HCT116 (cell line): ENCODE measurements at regions not wholly inside any gene's neighbourhood (a gene's known extent, or its start where the extent isn't known, plus 50 kb on each side); places are given as distances from the start of the nearest gene placed in this dataset.

Experiments
- ATF3 ChIP-seq: IDR thresholded peaks from 2 replicates; pipeline ENCODE4 v1.6.1; 2012
- ELF1 ChIP-seq: IDR thresholded peaks from 2 replicates; pipeline ENCODE4 v1.6.1; 2012; ENCODE audit warnings: low read depth, borderline replicate concordance
- EZH2 ChIP-seq: fragments of 200-600 bp; sonication (generic); IDR thresholded peaks from 2 replicates; pipeline ENCODE4 v1.6.1; 2017; ENCODE audit warnings: antibody characterized with exemption, mixed run types
- POLR2A ChIP-seq: IDR thresholded peaks from 2 replicates; pipeline ENCODE4 v1.7.0; 2011; ENCODE audit warnings: borderline replicate concordance; ENCODE audit not compliant: insufficient read depth, insufficient read length; ENCODE audit errors: extremely low read depth
- POLR2AphosphoS5 ChIP-seq: IDR thresholded peaks from 2 replicates; pipeline ENCODE4 v1.6.1; 2011; ENCODE audit warnings: mild to moderate bottlenecking, low read depth, low read length, moderate library complexity
- RAD21 ChIP-seq: IDR thresholded peaks from 2 replicates; pipeline ENCODE4 v1.6.1; 2012; ENCODE audit warnings: low read depth, mild to moderate bottlenecking
- SIN3A ChIP-seq: IDR thresholded peaks from 2 replicates; pipeline ENCODE4 v1.6.1; 2012; ENCODE audit warnings: low read depth
- SP1 ChIP-seq: IDR thresholded peaks from 2 replicates; pipeline ENCODE4 v1.6.1; 2012; ENCODE audit warnings: low read depth
- TCF7L2 ChIP-seq: IDR thresholded peaks from 2 replicates; pipeline ENCODE4 v1.7.0; 2011; ENCODE audit warnings: borderline replicate concordance, inconsistent platforms; ENCODE audit not compliant: insufficient read depth, insufficient read length; ENCODE audit errors: extremely low read depth
- ZFX ChIP-seq: fragments of 450-650 bp; IDR thresholded peaks from 2 replicates; pipeline ENCODE4 v1.6.1; 2017
- TF ChIP-seq, protein P1 (sequence below), 3 experiments: fragments of 200-600 bp in 1 of 3; sonication (generic) in 1 of 3; IDR thresholded peaks in 2 of 3; conservative IDR thresholded peaks in 1 of 3; 2 replicates each; pipeline ENCODE4 v1.5.1; 2012 to 2017; ENCODE audit warnings: low read depth in 2 of 3, low read length in 2 of 3, antibody characterized with exemption in 1 of 3, borderline replicate concordance in 1 of 3, control low read depth in 1 of 3, mild to moderate bottlenecking in 1 of 3, mixed read lengths in 1 of 3, mixed run types in 1 of 3, moderate library complexity in 1 of 3; ENCODE audit not compliant: insufficient read depth in 1 of 3
- TF ChIP-seq, protein P2 (sequence below): IDR thresholded peaks from 2 replicates; pipeline ENCODE4 v1.6.1; 2012

GRCh38 chr9:13806714-13807113 is 507.2 kb downstream of the NFIB start:
- TF ChIP-seq, protein P1, sequence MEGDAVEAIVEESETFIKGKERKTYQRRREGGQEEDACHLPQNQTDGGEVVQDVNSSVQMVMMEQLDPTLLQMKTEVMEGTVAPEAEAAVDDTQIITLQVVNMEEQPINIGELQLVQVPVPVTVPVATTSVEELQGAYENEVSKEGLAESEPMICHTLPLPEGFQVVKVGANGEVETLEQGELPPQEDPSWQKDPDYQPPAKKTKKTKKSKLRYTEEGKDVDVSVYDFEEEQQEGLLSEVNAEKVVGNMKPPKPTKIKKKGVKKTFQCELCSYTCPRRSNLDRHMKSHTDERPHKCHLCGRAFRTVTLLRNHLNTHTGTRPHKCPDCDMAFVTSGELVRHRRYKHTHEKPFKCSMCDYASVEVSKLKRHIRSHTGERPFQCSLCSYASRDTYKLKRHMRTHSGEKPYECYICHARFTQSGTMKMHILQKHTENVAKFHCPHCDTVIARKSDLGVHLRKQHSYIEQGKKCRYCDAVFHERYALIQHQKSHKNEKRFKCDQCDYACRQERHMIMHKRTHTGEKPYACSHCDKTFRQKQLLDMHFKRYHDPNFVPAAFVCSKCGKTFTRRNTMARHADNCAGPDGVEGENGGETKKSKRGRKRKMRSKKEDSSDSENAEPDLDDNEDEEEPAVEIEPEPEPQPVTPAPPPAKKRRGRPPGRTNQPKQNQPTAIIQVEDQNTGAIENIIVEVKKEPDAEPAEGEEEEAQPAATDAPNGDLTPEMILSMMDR (IDR thresholded peaks at IDR 0.05 in 2 of 3, conservative IDR thresholded peaks at IDR 0.05 in 1 of 3; ENCODE audit: borderline replicate concordance in 1 of 3, insufficient read depth in 1 of 3, low read depth in 2 of 3, low read length in 2 of 3): no peak
- TF ChIP-seq POLR2A: no peak
- no peak for TF ChIP-seq SP1
- no peak for TF ChIP-seq ATF3
- TF ChIP-seq SIN3A: no peak
- no peak for TF ChIP-seq POLR2AphosphoS5
- no peak for TF ChIP-seq EZH2
- TF ChIP-seq TCF7L2: no peak
- TF ChIP-seq, protein P2, sequence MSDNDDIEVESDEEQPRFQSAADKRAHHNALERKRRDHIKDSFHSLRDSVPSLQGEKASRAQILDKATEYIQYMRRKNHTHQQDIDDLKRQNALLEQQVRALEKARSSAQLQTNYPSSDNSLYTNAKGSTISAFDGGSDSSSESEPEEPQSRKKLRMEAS: no peak
- TF ChIP-seq RAD21: no peak
- no peak for TF ChIP-seq ZFX
- TF ChIP-seq ELF1: no peak
